ENCODE measurements at regions not wholly inside any gene's neighbourhood (a gene's known extent, or its start where the extent isn't known, plus 50 kb on each side); places are given as distances from the start of the nearest gene placed in this dataset.

DNA sequence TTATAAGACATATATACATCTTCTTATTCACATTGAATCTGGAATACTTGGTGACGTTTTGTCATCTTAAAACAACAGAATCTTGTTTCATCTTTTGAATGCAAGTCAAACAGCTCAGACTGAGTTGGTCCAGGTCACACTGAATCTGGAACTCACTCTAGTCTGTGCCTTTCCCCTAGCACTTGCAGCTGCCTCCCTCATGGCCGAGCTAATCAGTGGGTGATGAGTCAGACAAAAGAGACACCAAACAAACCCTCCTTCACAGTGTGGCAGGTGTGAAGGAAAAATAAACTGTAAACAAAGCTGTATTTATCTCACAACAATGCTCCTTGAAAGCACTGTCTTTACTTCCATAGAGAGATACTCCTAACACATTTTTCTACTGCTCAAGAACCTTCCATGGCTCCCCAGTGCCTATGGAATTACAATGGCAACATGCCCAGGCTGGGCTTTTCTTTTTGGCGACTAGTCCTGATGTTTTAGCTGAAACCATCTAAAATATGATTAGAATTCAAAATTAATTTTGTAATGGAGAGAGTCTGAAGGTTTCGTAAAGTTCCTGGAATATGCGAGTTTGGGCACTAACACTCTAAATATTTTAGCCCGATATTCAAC is 140.0 kb downstream of the ZNF365 start:
- H3K9me3 ChIP-seq (replicated peaks; ENCODE audit: insufficient read depth, low read length) = no peaks in the 10 kb centered on the region
- H3K27ac ChIP-seq (ENCODE audit: low read length) = no peak overlapping the region
- H3K4me1 ChIP-seq (ENCODE audit: low read length) = no peaks in the 10 kb centered on the region
- H3K9ac ChIP-seq (ENCODE audit: low read length) = no peak overlapping the region
- no peaks in the 10 kb centered on the region for H3K36me3 ChIP-seq (replicated peaks; ENCODE audit: insufficient read depth, low read length)
- no peaks in the 10 kb centered on the region for H3F3A ChIP-seq (ENCODE audit: insufficient read depth, low read length)
- no peak overlapping the region for H3K4me2 ChIP-seq (ENCODE audit: low read depth, low read length)
- no peak overlapping the region for H3K4me3 ChIP-seq (ENCODE audit: low read length)
- TF ChIP-seq, protein P1, sequence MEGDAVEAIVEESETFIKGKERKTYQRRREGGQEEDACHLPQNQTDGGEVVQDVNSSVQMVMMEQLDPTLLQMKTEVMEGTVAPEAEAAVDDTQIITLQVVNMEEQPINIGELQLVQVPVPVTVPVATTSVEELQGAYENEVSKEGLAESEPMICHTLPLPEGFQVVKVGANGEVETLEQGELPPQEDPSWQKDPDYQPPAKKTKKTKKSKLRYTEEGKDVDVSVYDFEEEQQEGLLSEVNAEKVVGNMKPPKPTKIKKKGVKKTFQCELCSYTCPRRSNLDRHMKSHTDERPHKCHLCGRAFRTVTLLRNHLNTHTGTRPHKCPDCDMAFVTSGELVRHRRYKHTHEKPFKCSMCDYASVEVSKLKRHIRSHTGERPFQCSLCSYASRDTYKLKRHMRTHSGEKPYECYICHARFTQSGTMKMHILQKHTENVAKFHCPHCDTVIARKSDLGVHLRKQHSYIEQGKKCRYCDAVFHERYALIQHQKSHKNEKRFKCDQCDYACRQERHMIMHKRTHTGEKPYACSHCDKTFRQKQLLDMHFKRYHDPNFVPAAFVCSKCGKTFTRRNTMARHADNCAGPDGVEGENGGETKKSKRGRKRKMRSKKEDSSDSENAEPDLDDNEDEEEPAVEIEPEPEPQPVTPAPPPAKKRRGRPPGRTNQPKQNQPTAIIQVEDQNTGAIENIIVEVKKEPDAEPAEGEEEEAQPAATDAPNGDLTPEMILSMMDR (IDR thresholded peaks at IDR 0.05; ENCODE audit: low read length) = no peak
- TF ChIP-seq EZH2 (optimal IDR thresholded peaks at IDR 0.05; ENCODE audit: low read depth, low read length) = no peak
- TF ChIP-seq EZH2phosphoT487 (IDR thresholded peaks at IDR 0.05; ENCODE audit: low read length) = no peak
- DNase-seq = no peak
- H3K9me2 ChIP-seq (replicated peaks; ENCODE audit: insufficient read depth, low read length) = no peaks in the 10 kb centered on the region
- no peak overlapping the region for H2AFZ ChIP-seq (ENCODE audit: low read length)
- H3K79me2 ChIP-seq (ENCODE audit: low read length) = no peaks in the 10 kb centered on the region
- no peaks in the 10 kb centered on the region for H4K20me1 ChIP-seq (ENCODE audit: insufficient read depth, low read length)
- H3K27me3 ChIP-seq (replicated peaks; ENCODE audit: insufficient read depth, low read length) = no peaks in the 10 kb centered on the region

DNA sequence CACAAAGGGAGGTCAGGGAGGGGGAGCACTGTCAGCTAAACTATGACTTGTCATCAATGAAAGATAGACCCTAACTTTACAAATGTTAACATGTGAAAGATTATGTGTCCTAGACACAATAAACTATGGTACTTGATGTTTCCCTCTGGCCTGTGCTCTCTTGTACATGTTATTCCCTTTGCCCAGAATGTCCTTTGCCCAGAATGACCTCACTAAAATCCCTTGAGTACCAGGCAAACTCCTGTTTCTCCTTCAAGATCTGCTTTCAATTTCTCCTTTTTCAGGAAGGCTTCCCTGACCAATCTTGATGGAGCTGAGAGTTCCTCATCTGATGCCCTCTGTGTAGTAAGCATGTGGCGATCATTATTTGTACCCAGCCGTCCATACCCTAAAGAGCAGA is 143.1 kb downstream of the ZNF365 start:
- Histone ChIP-seq H3K9me3 (replicated peaks; ENCODE audit: insufficient read depth, low read length) (no peaks in the 10 kb centered on the region), H3K27me3 (replicated peaks; ENCODE audit: insufficient read depth, low read length) (no peaks in the 10 kb centered on the region), H3K27ac (ENCODE audit: low read length) (no peak overlapping the region), H3K9ac (ENCODE audit: low read length) (no peak overlapping the region), H3F3A (ENCODE audit: insufficient read depth, low read length) (no peaks in the 10 kb centered on the region), H3K36me3 (replicated peaks; ENCODE audit: insufficient read depth, low read length) (no peaks in the 10 kb centered on the region), H3K4me3 (ENCODE audit: low read length) (no peak overlapping the region), H3K4me2 (ENCODE audit: low read depth, low read length) (no peak overlapping the region), H3K4me1 (ENCODE audit: low read length) (no peaks in the 10 kb centered on the region), H3K9me2 (replicated peaks; ENCODE audit: insufficient read depth, low read length) (no peaks in the 10 kb centered on the region), H3K79me2 (ENCODE audit: low read length) (no peaks in the 10 kb centered on the region), H2AFZ (ENCODE audit: low read length) (no peak overlapping the region), H4K20me1 (ENCODE audit: insufficient read depth, low read length) (no peaks in the 10 kb centered on the region)
- TF ChIP-seq, protein P1 (IDR thresholded peaks at IDR 0.05; ENCODE audit: low read length) = no peak
- TF ChIP-seq EZH2 (optimal IDR thresholded peaks at IDR 0.05; ENCODE audit: low read depth, low read length) (no peak), EZH2phosphoT487 (IDR thresholded peaks at IDR 0.05; ENCODE audit: low read length) (no peak)
- DNase-seq = no peak

DNA sequence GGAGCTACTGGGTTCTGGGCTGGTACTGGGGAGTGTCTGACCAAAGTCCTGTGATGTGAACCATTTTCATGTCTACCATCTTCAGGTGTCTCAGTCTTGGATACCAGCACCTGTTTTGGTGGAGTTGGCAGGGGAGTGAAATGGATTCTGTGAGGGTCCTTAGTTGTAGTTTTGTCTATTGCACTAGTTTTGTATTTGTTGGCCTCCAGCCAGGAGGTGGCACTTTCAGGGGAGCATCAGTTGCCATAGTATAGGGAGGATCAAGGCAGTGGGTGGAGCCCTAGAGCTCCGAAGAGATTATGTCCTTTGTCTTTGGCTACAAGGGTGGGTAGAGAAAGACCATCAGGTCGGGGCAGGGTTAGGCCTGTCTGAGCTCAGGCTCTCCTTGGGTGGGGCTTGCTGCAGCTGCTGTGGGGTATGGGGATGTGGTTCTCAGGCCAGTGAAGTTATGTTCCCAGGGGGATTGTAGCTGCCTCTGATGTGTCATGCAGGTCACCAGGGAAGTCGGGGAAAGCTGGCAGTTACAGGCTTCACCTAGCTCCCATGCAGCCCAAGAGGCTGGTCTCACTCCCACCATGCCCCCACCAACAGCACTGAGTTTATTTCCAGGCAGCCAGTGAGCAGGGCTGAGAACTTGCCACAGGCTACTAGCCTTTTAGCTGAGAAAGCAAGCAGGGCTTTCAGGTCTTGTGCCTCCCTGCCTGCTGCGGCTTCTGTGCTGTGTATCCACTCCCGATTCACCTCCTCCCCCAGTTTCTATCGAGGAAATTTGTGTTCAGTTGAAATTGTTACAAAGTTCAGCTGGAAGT is 153.1 kb downstream of the ZNF365 start:
- peaks cover 17% of the 10 kb centered on the region for H3F3A ChIP-seq (ENCODE audit: insufficient read depth, low read length)
- H3K79me2 ChIP-seq (ENCODE audit: low read length) = no peaks in the 10 kb centered on the region
- TF ChIP-seq EZH2 (optimal IDR thresholded peaks at IDR 0.05; ENCODE audit: low read depth, low read length) (no peak), EZH2phosphoT487 (IDR thresholded peaks at IDR 0.05; ENCODE audit: low read length) (no peak)
- TF ChIP-seq, protein P1 (IDR thresholded peaks at IDR 0.05; ENCODE audit: low read length) = no peak
- H3K27ac ChIP-seq (ENCODE audit: low read length) = no peak overlapping the region
- no peaks in the 10 kb centered on the region for H3K9me3 ChIP-seq (replicated peaks; ENCODE audit: insufficient read depth, low read length)
- peak; percentile 39 for DNase-seq
- peak overlapping the region; percentile 54 for H3K4me2 ChIP-seq (ENCODE audit: low read depth, low read length)
- H3K9ac ChIP-seq (ENCODE audit: low read length) = no peak overlapping the region
- peaks cover 24% of the 10 kb centered on the region for H3K27me3 ChIP-seq (replicated peaks; ENCODE audit: insufficient read depth, low read length)
- H2AFZ ChIP-seq (ENCODE audit: low read length) = no peak overlapping the region
- H3K4me1 ChIP-seq (ENCODE audit: low read length) = peaks cover 36% of the 10 kb centered on the region
- no peaks in the 10 kb centered on the region for H3K9me2 ChIP-seq (replicated peaks; ENCODE audit: insufficient read depth, low read length)
- no peaks in the 10 kb centered on the region for H3K36me3 ChIP-seq (replicated peaks; ENCODE audit: insufficient read depth, low read length)
- H4K20me1 ChIP-seq (ENCODE audit: insufficient read depth, low read length) = peaks cover 4% of the 10 kb centered on the region; the same call in 1 of the 2 replicates
- no peak overlapping the region; the same call in 1 of the 2 replicates for H3K4me3 ChIP-seq (ENCODE audit: low read length)

Data from MM.1S (cell line).